Loucy (cell line): ENCODE measurements at regions not wholly inside any gene's neighbourhood (a gene's known extent, or its start where the extent isn't known, plus 50 kb on each side); places are given as distances from the start of the nearest gene placed in this dataset.

Experiments
- EZH2phosphoT487 ChIP-seq: fragments of 200-600 bp; IDR thresholded peaks from 2 replicates; pipeline ENCODE4 v1.6.1; 2018; ENCODE audit warnings: antibody characterized with exemption, mild to moderate bottlenecking, moderate library complexity, borderline replicate concordance
- TF ChIP-seq, protein P1 (sequence below): fragments of 200-600 bp; sonication (generic); conservative IDR thresholded peaks from 2 replicates; pipeline ENCODE4 v1.5.1; 2014; ENCODE audit warnings: mild to moderate bottlenecking, antibody characterized with exemption, low read length

DNA sequence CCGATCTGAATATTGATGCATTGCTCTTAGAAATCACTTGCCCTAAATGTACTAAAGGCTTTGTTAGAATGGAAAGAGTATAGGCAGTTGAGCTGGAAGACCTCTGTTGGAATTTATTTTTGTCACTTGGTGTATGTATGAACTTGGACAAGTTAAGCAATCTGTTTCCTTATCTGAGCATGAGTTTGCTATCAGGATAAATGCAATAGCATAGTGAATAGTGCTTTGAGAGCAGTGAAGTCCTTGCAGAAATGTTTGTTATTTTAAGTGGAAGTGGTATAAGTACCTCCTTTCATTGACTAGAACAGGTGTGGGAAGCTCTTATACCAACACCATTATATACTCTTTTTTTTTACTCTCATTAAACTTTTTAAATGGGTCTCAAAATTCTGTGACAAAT, 146.4 kb upstream of the ONECUT1 start:
- TF ChIP-seq, protein P1, sequence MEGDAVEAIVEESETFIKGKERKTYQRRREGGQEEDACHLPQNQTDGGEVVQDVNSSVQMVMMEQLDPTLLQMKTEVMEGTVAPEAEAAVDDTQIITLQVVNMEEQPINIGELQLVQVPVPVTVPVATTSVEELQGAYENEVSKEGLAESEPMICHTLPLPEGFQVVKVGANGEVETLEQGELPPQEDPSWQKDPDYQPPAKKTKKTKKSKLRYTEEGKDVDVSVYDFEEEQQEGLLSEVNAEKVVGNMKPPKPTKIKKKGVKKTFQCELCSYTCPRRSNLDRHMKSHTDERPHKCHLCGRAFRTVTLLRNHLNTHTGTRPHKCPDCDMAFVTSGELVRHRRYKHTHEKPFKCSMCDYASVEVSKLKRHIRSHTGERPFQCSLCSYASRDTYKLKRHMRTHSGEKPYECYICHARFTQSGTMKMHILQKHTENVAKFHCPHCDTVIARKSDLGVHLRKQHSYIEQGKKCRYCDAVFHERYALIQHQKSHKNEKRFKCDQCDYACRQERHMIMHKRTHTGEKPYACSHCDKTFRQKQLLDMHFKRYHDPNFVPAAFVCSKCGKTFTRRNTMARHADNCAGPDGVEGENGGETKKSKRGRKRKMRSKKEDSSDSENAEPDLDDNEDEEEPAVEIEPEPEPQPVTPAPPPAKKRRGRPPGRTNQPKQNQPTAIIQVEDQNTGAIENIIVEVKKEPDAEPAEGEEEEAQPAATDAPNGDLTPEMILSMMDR = no peak
- no peak for TF ChIP-seq EZH2phosphoT487
